Prostate gland (tissue), 2 donors: ENCODE measurements at regions not wholly inside any gene's neighbourhood (a gene's known extent, or its start where the extent isn't known, plus 50 kb on each side); places are given as distances from the start of the nearest gene placed in this dataset.
"Not testable (repeated sequence)": the region's sequence is repeated elsewhere in the genome, so short reads cannot be mapped to it uniquely, and the experiment has no call there.

Experiments used
- POLR2A ChIP-seq: fragments of 450-650 bp; IDR thresholded peaks from one replicate; pipeline ENCODE4 v1.6.1; 2016; ENCODE audit warnings: antibody characterized with exemption, mild to moderate bottlenecking
- POLR2AphosphoS5 ChIP-seq: sonication (generic); formaldehyde crosslinking; IDR thresholded peaks from one replicate; pipeline ENCODE4 v1.6.1; 2017; ENCODE audit warnings: antibody characterized with exemption
- TF ChIP-seq, protein P1 (sequence below), 4 experiments: fragments of 200-600 bp in 2 of 4; fragments of 450-650 bp in 2 of 4; sonication (generic) in 2 of 4; IDR thresholded peaks; 1 replicate in 3 of 4; 2 replicates in 1 of 4; pipeline ENCODE4 v1.5.1; 2016 to 2019; ENCODE audit warnings: antibody characterized with exemption in 4 of 4, mild to moderate bottlenecking in 2 of 4, moderate library complexity in 2 of 4

DNA sequence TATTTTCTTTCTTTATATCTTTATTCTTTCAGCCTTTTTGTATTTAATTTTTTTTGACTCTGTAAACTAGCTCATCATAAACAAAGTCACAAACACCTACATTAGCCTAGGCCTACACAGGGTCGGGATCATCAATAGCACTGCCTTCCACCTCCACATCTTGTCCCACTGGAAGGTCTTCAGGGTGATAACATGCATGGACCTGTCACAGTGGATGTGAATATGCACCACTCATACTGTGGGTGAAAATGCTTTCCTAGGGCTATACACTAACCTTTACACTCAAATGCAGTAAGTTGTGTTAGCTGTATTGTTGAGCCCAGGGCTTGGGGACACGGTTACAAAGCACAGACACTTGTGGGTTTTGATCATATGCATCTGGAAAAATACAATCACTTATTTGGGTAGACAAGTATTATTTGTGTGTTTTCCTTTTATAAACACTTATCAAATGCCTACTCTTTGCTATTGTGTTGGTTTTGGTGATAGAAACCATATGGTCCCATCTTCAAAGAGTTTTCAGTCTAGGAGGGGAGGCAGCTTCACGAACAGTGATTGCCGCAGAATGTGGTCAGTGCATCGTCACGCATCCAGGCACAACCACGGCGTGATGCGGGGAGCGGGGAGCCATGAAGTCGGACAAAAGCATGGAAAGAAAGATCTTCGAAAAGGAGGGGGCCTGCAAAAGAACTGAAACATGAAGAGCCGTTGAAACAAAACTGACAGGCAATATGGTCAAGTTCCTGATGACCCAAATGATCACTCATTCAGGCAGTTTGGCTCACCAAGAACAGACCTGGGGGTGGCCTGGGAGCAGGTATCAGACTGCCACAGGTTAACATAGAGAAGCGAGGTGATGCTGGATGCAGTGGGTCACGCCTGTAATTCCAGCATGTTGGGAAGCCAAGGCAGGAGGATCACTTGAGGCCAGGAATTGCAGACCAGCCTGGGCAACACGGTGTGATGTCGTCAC, 751.4 kb upstream of the TPTE start:
- not testable (repeated sequence) for TF ChIP-seq POLR2AphosphoS5, POLR2A
- TF ChIP-seq, protein P1, sequence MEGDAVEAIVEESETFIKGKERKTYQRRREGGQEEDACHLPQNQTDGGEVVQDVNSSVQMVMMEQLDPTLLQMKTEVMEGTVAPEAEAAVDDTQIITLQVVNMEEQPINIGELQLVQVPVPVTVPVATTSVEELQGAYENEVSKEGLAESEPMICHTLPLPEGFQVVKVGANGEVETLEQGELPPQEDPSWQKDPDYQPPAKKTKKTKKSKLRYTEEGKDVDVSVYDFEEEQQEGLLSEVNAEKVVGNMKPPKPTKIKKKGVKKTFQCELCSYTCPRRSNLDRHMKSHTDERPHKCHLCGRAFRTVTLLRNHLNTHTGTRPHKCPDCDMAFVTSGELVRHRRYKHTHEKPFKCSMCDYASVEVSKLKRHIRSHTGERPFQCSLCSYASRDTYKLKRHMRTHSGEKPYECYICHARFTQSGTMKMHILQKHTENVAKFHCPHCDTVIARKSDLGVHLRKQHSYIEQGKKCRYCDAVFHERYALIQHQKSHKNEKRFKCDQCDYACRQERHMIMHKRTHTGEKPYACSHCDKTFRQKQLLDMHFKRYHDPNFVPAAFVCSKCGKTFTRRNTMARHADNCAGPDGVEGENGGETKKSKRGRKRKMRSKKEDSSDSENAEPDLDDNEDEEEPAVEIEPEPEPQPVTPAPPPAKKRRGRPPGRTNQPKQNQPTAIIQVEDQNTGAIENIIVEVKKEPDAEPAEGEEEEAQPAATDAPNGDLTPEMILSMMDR (IDR thresholded peaks at IDR 0.05): not testable (repeated sequence)
